Keratinocyte (primary cell): ENCODE measurements at regions not wholly inside any gene's neighbourhood (a gene's known extent, or its start where the extent isn't known, plus 50 kb on each side); places are given as distances from the start of the nearest gene placed in this dataset.

Source experiments
- DNase-seq: peaks from one replicate; pipeline ENCODE4 v3.0.0-alpha.2; 2011; ENCODE audit warnings: low read depth, missing footprints, low spot score
- FAIRE-seq: peaks from 2 replicates; lab custom pipeline; 2011; peaks lifted over from hg19 to GRCh38; lab: Jason Lieb, UNC
- H2AFZ ChIP-seq: 2 replicates; pipeline ENCODE4 v1.6.0; 2012; ENCODE audit warnings: low read length, control low read depth, inconsistent platforms; ENCODE audit not compliant: control insufficient read depth
- H3K27ac ChIP-seq: 2 replicates; pipeline ENCODE4 v1.5.1; 2011; ENCODE audit warnings: low read length; ENCODE audit not compliant: control insufficient read depth, insufficient read depth
- H3K27me3 ChIP-seq: 3 replicates; pipeline ENCODE4 v1.6.0; 2011; ENCODE audit warnings: low read length; ENCODE audit not compliant: control insufficient read depth, insufficient read depth; ENCODE audit errors: extremely low read depth
- H3K36me3 ChIP-seq, 2 experiments: 2 replicates in 1 of 2; 3 replicates in 1 of 2; pipeline ENCODE4 v1.5.1; 2011; ENCODE audit warnings: low read length in 2 of 2, mild to moderate bottlenecking in 1 of 2; ENCODE audit not compliant: control insufficient read depth in 2 of 2, insufficient read depth in 2 of 2; ENCODE audit errors: extremely low read depth in 1 of 2
- H3K4me1 ChIP-seq: 3 replicates; pipeline ENCODE4 v1.5.1; 2011; ENCODE audit warnings: low read length; ENCODE audit not compliant: control insufficient read depth, insufficient read depth; ENCODE audit errors: extremely low read depth
- H3K4me2 ChIP-seq: 3 replicates; pipeline ENCODE4 v1.6.0; 2011; ENCODE audit warnings: low read depth, low read length; ENCODE audit not compliant: control insufficient read depth, insufficient read depth; ENCODE audit errors: extremely low read depth
- H3K4me3 ChIP-seq, 3 experiments: fragments of 200-600 bp in 1 of 3; sonication (generic) in 1 of 3; 2 replicates in 2 of 3; 3 replicates in 1 of 3; pipeline ENCODE4 v1.5.1; 2011 to 2016; ENCODE audit warnings: low read length in 3 of 3, mild to moderate bottlenecking in 3 of 3, control low read depth in 2 of 3, inconsistent platforms in 1 of 3, low read depth in 1 of 3, mixed read lengths in 1 of 3, mixed run types in 1 of 3, moderate library complexity in 1 of 3; ENCODE audit not compliant: control insufficient read depth in 2 of 3, insufficient read depth in 2 of 3; ENCODE audit errors: extremely low read depth in 1 of 3
- H3K79me2 ChIP-seq: 2 replicates; pipeline ENCODE4 v1.6.0; 2012; ENCODE audit warnings: low read length; ENCODE audit not compliant: control insufficient read depth, insufficient read depth
- H3K9ac ChIP-seq: 3 replicates; pipeline ENCODE4 v1.6.0; 2011; ENCODE audit warnings: low read length; ENCODE audit not compliant: control insufficient read depth, insufficient read depth; ENCODE audit errors: extremely low read depth
- H3K9me1 ChIP-seq: 3 replicates; pipeline ENCODE4 v1.6.0; 2011; ENCODE audit warnings: low read length; ENCODE audit not compliant: control insufficient read depth, insufficient read depth; ENCODE audit errors: extremely low read depth
- H3K9me3 ChIP-seq: 2 replicates; pipeline ENCODE4 v1.5.1; 2012; ENCODE audit warnings: low read depth, low read length; ENCODE audit not compliant: control insufficient read depth
- H4K20me1 ChIP-seq: 3 replicates; pipeline ENCODE4 v1.6.0; 2011; ENCODE audit warnings: low read length; ENCODE audit not compliant: control insufficient read depth, insufficient read depth; ENCODE audit errors: extremely low read depth
- CTCF ChIP-seq, 3 experiments: IDR thresholded peaks in 1 of 3; conservative IDR thresholded peaks in 1 of 3; optimal IDR thresholded peaks in 1 of 3; 2 replicates in 2 of 3; 3 replicates in 1 of 3; pipeline versions ENCODE3 to v1.5.1; 2011; ENCODE audit warnings: low read length in 3 of 3, mild to moderate bottlenecking in 3 of 3, moderate library complexity in 2 of 3, control low read depth in 1 of 3, inconsistent platforms in 1 of 3; ENCODE audit not compliant: insufficient read depth in 2 of 3; ENCODE audit errors: extremely low read depth in 1 of 3
- EZH2 ChIP-seq: IDR thresholded peaks from one replicate; pipeline ENCODE4 v1.6.1; 2012; ENCODE audit warnings: inconsistent platforms, mild to moderate bottlenecking, low read length, moderate library complexity
- dilution Hi-C: fragments of 300-500 bp; cut with MboI; formaldehyde crosslinking; loops from one replicate; pipeline ENCODE4 v1.7.0; 2020; ENCODE audit warnings: low sequenced_read_pairs; ENCODE audit not compliant: extremely low pct_ligation_motif_present

DNA sequence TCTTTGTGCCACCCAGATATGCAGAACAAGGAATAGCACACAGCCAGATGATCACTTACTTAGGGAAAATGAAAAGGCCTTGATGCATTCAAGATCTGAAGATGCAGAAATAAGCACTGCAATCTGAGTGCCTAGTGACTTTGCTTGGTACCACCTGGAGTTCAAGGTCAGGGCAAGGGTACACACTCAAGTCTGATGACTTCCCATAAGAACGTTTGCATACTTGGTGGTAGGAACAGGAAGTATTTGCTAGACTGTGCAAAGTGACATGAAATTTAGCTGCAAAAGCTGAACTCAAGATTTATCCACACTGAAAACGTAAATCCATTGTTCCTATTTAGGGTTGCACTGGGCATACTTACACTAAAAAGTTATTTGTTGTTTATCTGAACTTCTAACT is 177.1 kb downstream of the PIK3R1 start:
- Histone ChIP-seq H3K9ac (no peak overlapping the region), H3K4me1 (no peaks in the 10 kb centered on the region), H3K36me3 (no peaks in the 10 kb centered on the region), H2AFZ (no peak overlapping the region), H3K27ac (no peak overlapping the region), H3K9me3 (no peaks in the 10 kb centered on the region), H3K9me1 (no peaks in the 10 kb centered on the region), H3K4me2 (no peak overlapping the region), H3K79me2 (no peaks in the 10 kb centered on the region), H3K27me3 (no peaks in the 10 kb centered on the region), H3K4me3 (no peak overlapping the region), H4K20me1 (no peaks in the 10 kb centered on the region)
- DNase-seq, result no peak
- FAIRE-seq, result no peak
- dilution Hi-C loops, result no loop called here
- no peak for TF ChIP-seq EZH2
- TF ChIP-seq CTCF (optimal IDR thresholded peaks at IDR 0.05 in 1 of 3, IDR thresholded peaks at IDR 0.05 in 1 of 3, conservative IDR thresholded peaks at IDR 0.05 in 1 of 3; ENCODE audit: extremely low read depth in 1 of 3, insufficient read depth in 2 of 3, low read length in 3 of 3), result no peak

DNA sequence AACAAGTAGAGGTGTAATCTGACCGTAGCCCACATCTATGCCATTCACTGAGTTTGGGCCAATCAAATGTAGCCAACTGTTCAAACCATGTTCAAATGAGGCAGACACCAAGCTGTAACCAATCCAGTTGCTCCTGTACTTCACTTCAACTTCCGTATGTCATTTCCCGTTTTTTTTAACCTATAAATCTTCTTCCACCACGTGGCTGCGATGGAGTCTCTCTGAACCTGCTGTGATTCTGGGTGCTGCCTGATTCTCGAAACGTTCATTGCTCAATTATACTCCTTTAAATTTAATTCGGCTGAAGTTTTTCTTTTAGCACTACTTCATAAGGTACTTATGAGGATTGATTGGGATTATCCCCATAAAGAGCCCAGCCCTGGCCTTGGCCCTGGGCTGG is 179.7 kb downstream of the PIK3R1 start:
- H3K27ac ChIP-seq, result no peak overlapping the region
- TF ChIP-seq EZH2 (no peak), CTCF (optimal IDR thresholded peaks at IDR 0.05 in 1 of 3, IDR thresholded peaks at IDR 0.05 in 1 of 3, conservative IDR thresholded peaks at IDR 0.05 in 1 of 3; ENCODE audit: extremely low read depth in 1 of 3, insufficient read depth in 2 of 3, low read length in 3 of 3) (no peak)
- H3K4me1 ChIP-seq, result no peaks in the 10 kb centered on the region
- no peak overlapping the region for H2AFZ ChIP-seq
- FAIRE-seq (no peak), DNase-seq (no peak)
- no peak overlapping the region for H3K9ac ChIP-seq
- no peak overlapping the region for H3K4me2 ChIP-seq
- no peaks in the 10 kb centered on the region for H3K36me3 ChIP-seq
- H3K9me3 ChIP-seq, result no peaks in the 10 kb centered on the region
- dilution Hi-C loops, result no loop called here
- no peaks in the 10 kb centered on the region for H4K20me1 ChIP-seq
- H3K79me2 ChIP-seq, result no peaks in the 10 kb centered on the region
- no peaks in the 10 kb centered on the region for H3K9me1 ChIP-seq
- H3K27me3 ChIP-seq, result no peaks in the 10 kb centered on the region
- H3K4me3 ChIP-seq, result no peak overlapping the region
